Gastrocnemius medialis (tissue), 4 donors: ENCODE measurements at regions not wholly inside any gene's neighbourhood (a gene's known extent, or its start where the extent isn't known, plus 50 kb on each side); places are given as distances from the start of the nearest gene placed in this dataset.

ENCODE experiments used
- ATAC-seq, 2 donors: fragments of 150-250 bp; one replicate each; pipeline ENCODE4 v1.9.1; 2016
- DNase-seq, 2 donors: peaks; one replicate each; pipeline ENCODE4 v3.0.0-alpha.2; 2019
- H3K27ac ChIP-seq, 4 donors: fragments of 200-600 bp; sonication (generic); 1 replicate in 1 of 4; 2 replicates in 3 of 4; pipeline ENCODE4 v1.5.1; 2016 to 2018; ENCODE audit warnings: mild to moderate bottlenecking in 2 of 4, moderate library complexity in 1 of 4
- H3K27me3 ChIP-seq, 3 donors: fragments of 200-600 bp; sonication (generic) in 2 of 3; 1 replicate in 1 of 3; 2 replicates in 2 of 3; pipeline versions ENCODE4 v1.5.1 to v1.6.0; 2016 to 2019; ENCODE audit warnings: mild to moderate bottlenecking in 1 of 3, moderate library complexity in 1 of 3
- H3K36me3 ChIP-seq, 2 donors: fragments of 200-600 bp; sonication (generic) in 1 of 2; one replicate each; pipeline ENCODE4 v1.5.1; 2017 to 2018
- H3K4me1 ChIP-seq, 2 donors: fragments of 200-600 bp; sonication (generic) in 1 of 2; one replicate each; pipeline ENCODE4 v1.5.1; 2016 to 2017; ENCODE audit warnings: mild to moderate bottlenecking in 2 of 2
- H3K4me3 ChIP-seq, 4 donors: fragments of 200-600 bp; sonication (generic) in 3 of 4; 1 replicate in 1 of 4; 2 replicates in 3 of 4; pipeline ENCODE4 v1.5.1; 2016 to 2019; ENCODE audit warnings: mild to moderate bottlenecking in 2 of 4
- H3K9me3 ChIP-seq, 3 donors: fragments of 200-600 bp; sonication (generic) in 2 of 3; 1 replicate in 1 of 3; 2 replicates in 2 of 3; pipeline ENCODE4 v1.5.1; 2016 to 2019
- POLR2A ChIP-seq, 2 donors: fragments of 450-650 bp; IDR thresholded peaks; one replicate each; pipeline ENCODE4 v1.6.1; 2017; ENCODE audit warnings: antibody characterized with exemption in 2 of 2, mild to moderate bottlenecking in 2 of 2, moderate library complexity in 2 of 2
- in situ Hi-C, 4 donors: fragments of 200-750 bp; cut with MboI; loops; one replicate each; pipeline versions ENCODE4 v1.15.0 to v1.8.0; 2017; ENCODE audit warnings: low sequenced_read_pairs in 4 of 4
- intact Hi-C: fragments of 100-400 bp; cut with DNase I; formaldehyde crosslinking; loops from one replicate; pipeline ENCODE4 v1.15.1; 2023; ENCODE audit warnings: low total_unique reads
- TF ChIP-seq, protein P1 (sequence below), 5 experiments: fragments of 450-650 bp in 3 of 5; fragments of 200-600 bp in 2 of 5; sonication (generic) in 2 of 5; IDR thresholded peaks in 4 of 5; conservative IDR thresholded peaks in 1 of 5; 1 replicate in 4 of 5; 2 replicates in 1 of 5; pipeline ENCODE4 v1.5.1; 2016 to 2019; ENCODE audit warnings: antibody characterized with exemption in 5 of 5, mild to moderate bottlenecking in 3 of 5, moderate library complexity in 3 of 5

DNA sequence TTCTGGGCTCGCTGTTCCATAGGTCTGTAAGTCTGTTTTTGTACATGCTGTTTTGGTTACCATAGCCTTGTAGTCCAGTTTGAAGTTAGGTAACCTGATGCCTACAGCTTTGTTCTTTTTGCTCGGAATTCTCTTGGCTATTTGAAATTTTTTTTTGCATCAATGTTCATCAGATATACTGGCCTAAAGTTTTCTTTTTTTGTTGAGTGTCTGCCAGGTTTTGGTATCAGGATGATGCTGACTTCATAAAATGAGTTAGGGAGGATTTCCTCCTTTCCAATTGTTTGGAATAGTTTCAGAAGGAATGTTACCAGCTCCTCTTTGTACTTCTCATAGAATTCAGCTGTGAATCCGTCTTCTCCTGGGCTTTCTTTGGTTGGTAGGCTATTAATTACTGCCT, 397.8 kb upstream of the HTR2A start:
- no peaks in the 10 kb centered on the region for H3K36me3 ChIP-seq
- in situ Hi-C loops (no loop called here), intact Hi-C loops (no loop called here)
- TF ChIP-seq, protein P1, sequence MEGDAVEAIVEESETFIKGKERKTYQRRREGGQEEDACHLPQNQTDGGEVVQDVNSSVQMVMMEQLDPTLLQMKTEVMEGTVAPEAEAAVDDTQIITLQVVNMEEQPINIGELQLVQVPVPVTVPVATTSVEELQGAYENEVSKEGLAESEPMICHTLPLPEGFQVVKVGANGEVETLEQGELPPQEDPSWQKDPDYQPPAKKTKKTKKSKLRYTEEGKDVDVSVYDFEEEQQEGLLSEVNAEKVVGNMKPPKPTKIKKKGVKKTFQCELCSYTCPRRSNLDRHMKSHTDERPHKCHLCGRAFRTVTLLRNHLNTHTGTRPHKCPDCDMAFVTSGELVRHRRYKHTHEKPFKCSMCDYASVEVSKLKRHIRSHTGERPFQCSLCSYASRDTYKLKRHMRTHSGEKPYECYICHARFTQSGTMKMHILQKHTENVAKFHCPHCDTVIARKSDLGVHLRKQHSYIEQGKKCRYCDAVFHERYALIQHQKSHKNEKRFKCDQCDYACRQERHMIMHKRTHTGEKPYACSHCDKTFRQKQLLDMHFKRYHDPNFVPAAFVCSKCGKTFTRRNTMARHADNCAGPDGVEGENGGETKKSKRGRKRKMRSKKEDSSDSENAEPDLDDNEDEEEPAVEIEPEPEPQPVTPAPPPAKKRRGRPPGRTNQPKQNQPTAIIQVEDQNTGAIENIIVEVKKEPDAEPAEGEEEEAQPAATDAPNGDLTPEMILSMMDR (IDR thresholded peaks at IDR 0.05 in 4 of 5, conservative IDR thresholded peaks at IDR 0.05 in 1 of 5), result no peak
- TF ChIP-seq POLR2A (IDR thresholded peaks at IDR 0.05), result no peak
- no peak for DNase-seq
- H3K9me3 ChIP-seq, result no peaks in the 10 kb centered on the region
- no peaks in the 10 kb centered on the region for H3K27me3 ChIP-seq
- H3K4me3 ChIP-seq, result no peak overlapping the region
- ATAC-seq, result no peak
- H3K27ac ChIP-seq, result no peak overlapping the region
- no peaks in the 10 kb centered on the region for H3K4me1 ChIP-seq

DNA sequence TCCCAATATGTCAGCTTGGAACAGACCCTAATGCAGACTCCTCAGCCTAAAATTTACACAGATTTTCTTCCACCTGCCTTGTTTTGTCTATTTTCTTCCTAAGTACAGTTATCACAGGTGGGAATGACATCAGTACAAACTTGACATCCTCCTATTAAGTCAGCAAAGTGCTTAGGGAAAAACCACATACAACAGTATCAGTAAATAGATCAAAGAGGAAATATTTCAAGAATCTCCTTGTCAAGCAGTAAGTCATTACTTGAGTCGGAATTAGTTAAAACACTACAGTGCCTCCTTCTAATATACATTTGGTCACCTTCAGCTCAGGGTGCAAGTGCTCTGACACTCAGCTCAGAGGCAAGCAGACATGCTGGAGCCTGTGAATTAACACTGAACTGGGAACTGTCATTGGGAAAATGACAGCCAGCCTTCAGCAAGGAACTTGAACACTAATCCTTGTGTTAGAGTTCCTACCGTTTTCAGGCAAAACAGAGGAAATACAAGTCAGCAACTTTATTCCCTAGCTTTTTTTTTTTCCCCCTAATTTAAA, 394.3 kb upstream of the HTR2A start:
- Histone ChIP-seq H3K27me3 (no peaks in the 10 kb centered on the region), H3K4me3 (no peak overlapping the region), H3K4me1 (no peaks in the 10 kb centered on the region), H3K27ac (no peak overlapping the region), H3K36me3 (no peaks in the 10 kb centered on the region), H3K9me3 (no peaks in the 10 kb centered on the region)
- no peak for DNase-seq
- TF ChIP-seq, protein P1 (IDR thresholded peaks at IDR 0.05 in 4 of 5, conservative IDR thresholded peaks at IDR 0.05 in 1 of 5), result no peak
- no peak for TF ChIP-seq POLR2A (IDR thresholded peaks at IDR 0.05)
- intact Hi-C loops (no loop called here), in situ Hi-C loops (no loop called here)
- ATAC-seq, result no peak

DNA sequence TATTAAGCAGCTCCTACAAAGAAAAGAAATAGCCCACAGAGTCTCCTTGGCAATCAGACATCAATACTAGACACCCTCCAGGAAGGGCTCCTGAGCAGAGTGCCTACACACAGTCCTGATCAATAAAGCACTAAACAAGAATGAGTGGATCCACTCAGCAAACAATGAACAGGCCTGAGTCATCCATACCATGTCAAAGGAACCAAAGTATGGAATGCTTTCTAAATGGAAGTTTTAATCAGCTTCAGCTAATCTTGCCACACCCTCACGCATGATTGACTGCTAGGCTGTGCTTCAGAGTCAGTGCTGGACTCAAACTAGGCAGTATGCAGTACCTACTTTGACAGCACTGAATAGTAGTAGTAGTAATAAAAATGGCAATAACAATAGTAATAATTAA, 392.7 kb upstream of the HTR2A start:
- no peaks in the 10 kb centered on the region for H3K27me3 ChIP-seq
- H3K36me3 ChIP-seq, result no peaks in the 10 kb centered on the region
- in situ Hi-C loops (no loop called here), intact Hi-C loops (no loop called here)
- H3K4me1 ChIP-seq, result no peaks in the 10 kb centered on the region
- no peak overlapping the region for H3K4me3 ChIP-seq
- no peaks in the 10 kb centered on the region for H3K9me3 ChIP-seq
- ATAC-seq (no peak), DNase-seq (no peak)
- H3K27ac ChIP-seq, result no peak overlapping the region
- TF ChIP-seq, protein P1 (IDR thresholded peaks at IDR 0.05 in 4 of 5, conservative IDR thresholded peaks at IDR 0.05 in 1 of 5), result no peak
- no peak for TF ChIP-seq POLR2A (IDR thresholded peaks at IDR 0.05)

DNA sequence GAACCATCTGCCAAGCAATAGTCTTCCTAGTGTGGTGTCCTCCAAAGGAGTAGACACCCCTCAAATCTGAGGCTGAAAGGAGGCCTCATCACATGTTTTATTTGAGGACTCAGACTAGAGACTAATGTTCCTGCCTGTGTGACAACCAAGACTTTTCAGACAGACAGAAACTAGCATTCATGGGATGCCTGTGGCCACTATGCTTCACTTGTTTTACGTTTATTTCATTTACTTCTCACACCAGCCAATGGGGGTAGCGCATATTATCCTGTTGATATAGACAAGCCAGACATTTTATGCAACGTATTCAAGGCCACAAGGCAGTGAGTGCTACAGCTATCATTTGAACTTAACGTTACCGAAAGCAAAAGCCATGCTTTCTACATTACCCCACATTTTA, 391.7 kb upstream of the HTR2A start:
- no peaks in the 10 kb centered on the region for H3K36me3 ChIP-seq
- H3K4me3 ChIP-seq, result no peak overlapping the region
- no peak for ATAC-seq
- intact Hi-C loops, result no loop called here
- H3K4me1 ChIP-seq, result no peaks in the 10 kb centered on the region
- no peaks in the 10 kb centered on the region for H3K9me3 ChIP-seq
- DNase-seq, result no peak
- TF ChIP-seq, protein P1 (IDR thresholded peaks at IDR 0.05 in 4 of 5, conservative IDR thresholded peaks at IDR 0.05 in 1 of 5), result no peak
- TF ChIP-seq POLR2A (IDR thresholded peaks at IDR 0.05), result no peak
- H3K27me3 ChIP-seq, result no peaks in the 10 kb centered on the region
- no peak overlapping the region for H3K27ac ChIP-seq
- in situ Hi-C loops, result no loop called here

DNA sequence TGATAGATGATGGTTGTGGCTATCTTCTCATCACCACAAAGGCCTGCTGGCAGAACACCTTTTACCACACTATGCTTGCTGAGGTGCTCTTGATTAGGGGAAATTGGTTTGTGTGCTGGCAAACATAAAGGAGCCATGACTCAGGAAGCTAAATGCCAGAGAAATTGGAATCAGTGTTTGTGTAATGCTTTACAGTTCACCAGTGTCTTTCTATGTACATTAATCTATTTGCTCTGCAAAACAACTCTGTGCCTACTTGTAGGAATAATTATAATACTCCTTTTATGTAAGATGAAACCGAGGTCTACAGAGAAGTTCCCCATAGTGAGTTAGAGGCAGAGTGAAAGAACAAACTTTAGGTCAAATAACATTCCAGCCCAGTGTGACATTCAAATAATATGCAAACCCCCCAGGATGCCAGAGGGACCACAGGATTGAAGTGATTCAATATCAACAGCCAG, 390.5 kb upstream of the HTR2A start:
- H3K4me1 ChIP-seq, result no peaks in the 10 kb centered on the region
- intact Hi-C loops (no loop called here), in situ Hi-C loops (no loop called here)
- ATAC-seq (no peak), DNase-seq (no peak)
- no peak overlapping the region for H3K4me3 ChIP-seq
- TF ChIP-seq, protein P1 (IDR thresholded peaks at IDR 0.05 in 4 of 5, conservative IDR thresholded peaks at IDR 0.05 in 1 of 5), result no peak
- no peak overlapping the region for H3K27ac ChIP-seq
- no peaks in the 10 kb centered on the region for H3K27me3 ChIP-seq
- no peaks in the 10 kb centered on the region for H3K36me3 ChIP-seq
- H3K9me3 ChIP-seq, result no peaks in the 10 kb centered on the region
